DMS79 (cell line): ENCODE measurements at regions not wholly inside any gene's neighbourhood (a gene's known extent, or its start where the extent isn't known, plus 50 kb on each side); places are given as distances from the start of the nearest gene placed in this dataset.

Experiments used
- DNase-seq: peaks from one replicate; lab custom pipeline; 2025; lab: John Stamatoyannopoulos, UW

DNA sequence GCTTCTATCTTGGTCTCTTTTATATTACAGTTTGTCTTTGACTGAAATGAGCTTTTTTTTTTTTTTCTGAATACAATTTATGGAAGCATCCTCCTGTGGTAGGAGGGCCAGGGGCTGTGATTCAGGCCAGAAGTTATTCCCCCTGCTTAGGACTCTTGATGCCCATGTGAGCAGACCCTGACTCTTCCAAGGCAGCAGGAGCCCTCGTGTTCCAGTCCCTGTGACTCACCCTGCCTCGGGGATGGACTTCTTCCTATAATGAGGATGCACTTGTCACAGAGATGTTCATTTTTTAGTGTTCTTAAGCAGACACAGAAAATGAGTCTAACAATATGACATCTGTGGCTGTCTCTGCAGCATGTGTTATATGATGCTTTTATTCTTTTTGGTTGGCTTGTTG is 1293.7 kb upstream of the AUTS2 start:
- no peak for DNase-seq

DNA sequence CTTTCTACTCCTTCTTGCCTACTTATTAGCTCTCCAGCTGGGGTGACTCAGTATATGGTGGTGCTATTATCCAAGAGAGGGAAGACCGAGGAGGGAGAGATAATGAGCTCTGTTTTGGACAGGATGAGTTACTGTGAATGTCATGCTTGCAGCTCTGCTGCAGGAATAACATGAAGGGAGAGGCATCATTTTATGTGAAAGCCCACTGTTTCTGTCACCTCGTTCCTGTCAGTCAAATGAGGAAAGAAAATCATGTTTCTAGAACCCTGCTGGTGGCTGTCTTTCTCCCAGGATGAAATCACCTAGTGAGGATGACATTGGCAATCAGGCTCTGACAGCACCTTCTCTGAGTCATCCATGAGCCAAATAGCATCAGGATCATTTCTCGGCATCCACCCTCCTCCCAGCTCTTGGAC is 1291.6 kb upstream of the AUTS2 start:
- DNase-seq, result no peak

DNA sequence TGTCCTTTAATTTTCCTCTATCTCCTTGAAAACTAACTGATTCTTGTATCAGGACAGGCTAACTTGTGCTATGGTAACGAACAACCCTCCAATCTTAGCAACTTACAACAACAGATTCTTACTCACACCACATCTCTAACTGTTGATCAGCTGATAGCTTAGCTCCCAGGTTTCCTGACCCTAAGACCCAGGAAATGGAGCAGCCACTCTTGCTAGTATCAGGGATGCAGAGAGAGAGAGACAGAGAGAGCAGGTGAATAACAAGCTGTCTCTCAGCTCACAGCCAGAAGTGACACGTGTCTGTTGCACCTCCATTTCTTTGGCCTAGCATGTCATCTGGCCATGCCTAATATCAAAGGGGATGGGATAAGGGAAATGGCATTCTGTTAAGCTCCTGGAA is 1289.0 kb upstream of the AUTS2 start:
- DNase-seq, result no peak

DNA sequence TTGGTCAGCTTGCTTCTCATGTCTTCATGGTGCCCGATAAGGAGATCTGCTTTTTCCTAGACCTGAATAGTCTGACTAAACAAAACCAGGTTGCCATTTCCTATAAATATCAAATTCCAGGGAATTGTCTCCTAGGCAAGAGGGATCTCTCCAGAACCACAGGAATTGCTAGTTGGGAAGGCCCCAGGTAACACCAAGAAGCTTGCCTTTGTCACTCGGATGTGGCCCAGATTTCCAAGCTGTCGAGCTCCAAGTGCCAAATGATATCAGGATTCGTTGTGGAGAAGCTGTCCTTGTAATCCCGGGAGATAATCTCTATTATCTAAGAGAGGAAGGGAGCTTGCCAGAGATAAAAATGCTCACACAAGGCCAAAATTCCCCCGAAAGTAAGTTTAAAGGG is 1288.5 kb upstream of the AUTS2 start:
- no peak for DNase-seq

DNA sequence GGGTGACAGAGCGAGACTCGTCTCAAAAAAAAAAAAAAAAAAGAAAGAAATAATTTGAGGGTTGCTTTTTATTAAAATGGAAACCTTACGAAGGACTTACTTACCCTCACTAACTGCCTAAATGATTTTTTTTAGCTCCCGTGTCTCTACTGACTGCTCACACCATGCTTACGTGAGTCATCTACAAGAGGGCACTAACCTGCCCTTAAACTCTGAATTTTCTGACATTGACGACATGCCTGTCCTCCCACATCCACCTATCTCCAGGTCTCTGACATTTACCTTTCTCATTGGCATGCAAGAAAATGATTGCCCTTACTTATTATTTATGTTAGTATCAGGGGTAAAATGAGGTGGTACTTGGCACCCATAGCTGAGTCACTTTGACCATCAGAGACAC is 1286.3 kb upstream of the AUTS2 start:
- DNase-seq, result no peak

DNA sequence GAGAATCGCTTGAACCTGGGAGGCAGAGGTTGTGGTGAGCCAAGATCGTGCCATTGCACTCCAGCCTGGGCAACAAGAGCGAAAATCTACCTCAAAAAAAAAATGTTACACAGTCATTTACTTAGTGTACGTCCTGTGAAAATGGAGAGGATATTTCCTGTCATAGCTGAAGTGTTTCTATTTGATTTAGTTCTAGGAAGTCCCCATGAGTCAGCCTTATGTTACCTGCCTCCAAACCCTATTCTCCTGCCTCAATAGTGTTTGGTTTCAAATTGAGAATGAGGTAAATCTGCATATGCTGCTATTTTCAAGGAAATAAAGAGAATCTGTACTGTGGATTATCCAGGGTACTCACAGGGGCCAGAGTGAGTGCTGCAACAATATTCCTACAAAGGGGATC is 1284.5 kb upstream of the AUTS2 start:
- no peak for DNase-seq

DNA sequence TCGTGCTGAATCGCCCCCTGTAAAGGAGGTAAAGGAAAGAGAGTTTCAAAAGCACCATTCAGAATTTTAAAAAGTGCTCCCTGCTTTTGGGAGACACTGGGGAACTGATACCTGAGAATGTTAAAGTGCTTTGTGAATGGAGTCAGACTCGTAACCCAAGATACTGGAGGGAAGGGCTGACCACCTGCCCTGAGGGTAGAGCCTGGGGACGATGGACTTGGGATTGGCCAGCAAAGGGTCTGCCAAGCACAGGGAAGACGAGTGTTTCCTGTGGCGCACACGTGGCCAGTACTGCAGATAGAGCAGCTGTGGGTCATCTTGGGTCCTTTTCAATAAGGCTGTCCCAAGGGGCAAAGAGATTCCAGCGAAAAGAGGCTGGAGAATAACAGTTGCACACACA is 1284.1 kb upstream of the AUTS2 start:
- DNase-seq, result no peak

DNA sequence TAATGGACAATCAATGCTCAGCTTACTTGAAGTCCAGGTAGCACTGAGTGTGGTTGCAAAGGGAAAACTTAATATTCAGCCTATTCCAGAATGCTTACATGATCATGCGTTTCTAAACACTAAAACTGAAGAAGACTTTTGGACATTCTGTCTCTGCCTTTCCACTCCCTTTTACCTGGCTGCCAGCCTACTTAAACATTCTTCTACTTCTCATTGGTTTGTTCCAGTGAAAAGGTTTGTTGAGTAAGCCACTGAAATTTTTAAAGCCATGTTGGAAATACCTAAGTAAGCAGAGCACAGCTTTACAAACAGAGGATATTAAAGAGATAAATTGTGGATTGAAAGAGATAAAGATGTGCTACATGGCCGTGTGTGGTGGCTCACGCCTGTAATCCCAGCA is 1280.8 kb upstream of the AUTS2 start:
- no peak for DNase-seq

- no peak for DNase-seq
Measured at GRCh38 chr7:68319061-68319460, 1279.2 kb upstream of the AUTS2 start.

DNA sequence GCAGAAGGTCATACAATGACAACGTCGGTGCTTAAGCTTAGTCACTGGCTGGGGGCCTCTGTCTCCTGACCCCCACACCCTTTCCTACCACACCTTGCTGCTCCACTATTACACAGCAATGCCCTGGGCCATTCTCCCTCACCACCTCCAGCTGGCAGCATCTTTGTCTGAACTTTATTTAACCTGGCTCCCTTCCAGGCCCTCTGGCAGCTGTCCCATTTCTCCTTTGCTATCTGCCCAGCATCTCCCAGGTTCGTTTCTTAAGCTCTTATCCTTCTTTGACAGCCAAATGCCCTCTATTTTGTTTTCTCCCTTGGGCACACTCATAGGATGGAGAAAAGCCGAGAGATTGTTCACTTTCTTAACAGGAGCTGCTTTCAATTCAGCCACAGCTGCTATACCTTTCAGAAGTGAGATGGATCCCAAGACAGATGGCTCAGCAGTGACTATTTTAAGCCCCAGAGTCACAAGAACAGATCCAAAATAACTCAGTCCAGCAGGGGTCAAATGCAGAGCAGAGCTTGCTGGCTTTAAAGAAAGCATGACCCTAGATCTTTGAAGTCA is 1277.1 kb upstream of the AUTS2 start:
- DNase-seq, result peak; percentile 87

DNA sequence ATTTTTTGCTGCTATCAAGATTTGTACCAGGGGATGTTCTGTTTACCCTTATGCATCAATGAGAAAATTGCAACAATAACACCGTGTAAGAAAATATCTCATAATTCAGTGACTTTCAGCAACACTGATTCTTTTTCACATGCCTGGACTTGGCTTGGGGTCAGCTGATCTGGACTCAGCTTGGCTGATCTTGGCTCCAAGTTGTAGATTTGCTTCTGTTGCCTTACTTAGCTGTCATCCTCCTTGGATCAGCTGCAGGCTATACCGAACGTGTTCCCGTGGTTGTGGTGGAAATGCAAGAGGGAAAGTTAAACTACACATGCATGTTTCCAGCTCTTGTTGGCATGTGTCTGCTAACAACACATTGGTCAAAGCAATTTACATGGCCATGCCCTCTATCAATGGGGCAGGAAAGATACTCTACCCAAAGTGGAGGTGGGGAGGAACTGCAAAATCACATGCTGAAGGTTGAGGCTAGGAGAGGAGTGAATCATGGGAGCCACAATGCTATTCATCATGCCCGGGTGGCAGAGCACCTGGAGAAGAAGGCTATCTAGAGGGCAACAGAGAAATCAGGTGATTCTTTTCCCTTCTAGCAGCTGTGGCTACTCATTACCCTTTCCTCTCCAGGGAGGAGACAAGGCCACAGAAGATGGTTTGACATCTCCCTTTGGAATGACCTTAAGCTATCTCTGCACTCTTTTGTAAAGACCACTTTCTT is 1276.3 kb upstream of the AUTS2 start:
- DNase-seq, result no peak

GRCh38 chr7:68324621-68325020 is 1273.7 kb upstream of the AUTS2 start:
- DNase-seq, result no peak

DNA sequence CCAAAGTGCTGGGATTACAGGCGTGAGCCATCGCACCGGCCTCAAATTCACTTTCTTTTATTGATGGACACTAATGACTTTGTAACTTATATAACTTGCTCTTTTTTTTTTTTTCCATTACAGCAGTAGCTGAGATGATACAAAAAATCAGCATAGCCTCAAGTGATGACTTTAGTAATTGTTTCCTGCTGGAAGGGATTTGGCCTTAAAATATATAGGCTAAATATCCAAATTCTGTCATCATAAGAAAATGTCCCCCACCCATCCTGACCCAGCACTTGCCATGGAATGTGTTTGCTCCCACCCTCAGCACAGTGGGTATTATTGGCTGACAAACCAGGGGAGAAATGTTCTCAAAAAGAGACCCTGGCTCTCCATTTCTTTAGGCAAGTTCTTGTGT is 1264.1 kb upstream of the AUTS2 start:
- DNase-seq, result no peak

DNA sequence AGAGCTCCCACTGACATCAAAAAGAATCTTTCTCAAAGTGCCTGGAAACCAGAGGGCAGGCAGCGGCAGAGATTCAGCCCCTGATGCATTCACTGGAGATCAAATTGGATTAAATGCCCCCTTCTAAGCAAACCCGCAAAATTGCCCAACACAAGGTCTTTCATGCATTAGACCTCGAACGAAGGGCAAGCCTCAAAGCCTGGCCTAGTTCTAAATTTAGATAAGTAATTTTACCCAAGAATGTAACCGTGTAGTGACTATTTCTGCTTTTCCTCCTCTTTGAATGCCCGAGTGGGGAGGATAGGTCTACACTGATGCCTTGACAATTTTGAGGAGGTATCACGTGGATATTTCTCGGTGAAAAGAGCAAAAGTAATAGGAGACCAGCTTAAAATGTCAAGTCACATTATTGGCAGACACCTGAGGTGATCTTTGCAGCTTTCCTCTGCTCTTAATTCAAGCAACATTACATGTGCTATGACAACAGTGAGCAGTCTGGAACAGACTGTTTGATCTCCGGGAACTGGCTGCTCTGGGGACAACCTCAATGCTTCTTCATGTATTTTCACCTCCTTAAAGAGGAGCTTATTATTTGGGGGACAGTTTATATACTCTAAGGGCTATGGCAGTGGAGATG is 1263.5 kb upstream of the AUTS2 start:
- DNase-seq, result no peak

GRCh38 chr7:68336594-68336993 is 1261.7 kb upstream of the AUTS2 start:
- no peak for DNase-seq

DNA sequence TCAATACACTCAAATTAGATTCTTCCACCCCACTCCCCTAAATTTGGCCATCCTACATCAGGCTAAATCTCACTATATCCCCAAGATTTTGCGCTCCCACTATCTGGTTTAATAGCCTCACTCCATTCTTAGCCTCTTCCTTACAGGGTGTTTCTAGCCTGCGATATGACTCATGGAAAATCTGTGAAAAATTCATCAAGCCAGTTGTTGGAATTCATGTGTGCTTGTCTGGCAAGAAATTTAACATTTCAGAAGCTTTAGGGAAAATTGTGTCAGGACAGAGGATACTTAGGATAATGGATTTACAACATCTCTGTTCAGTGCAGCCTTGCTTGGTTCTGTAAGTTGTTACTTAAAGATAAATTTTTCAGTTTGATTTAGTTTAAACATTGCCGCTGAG is 1249.9 kb upstream of the AUTS2 start:
- DNase-seq, result no peak

DNA sequence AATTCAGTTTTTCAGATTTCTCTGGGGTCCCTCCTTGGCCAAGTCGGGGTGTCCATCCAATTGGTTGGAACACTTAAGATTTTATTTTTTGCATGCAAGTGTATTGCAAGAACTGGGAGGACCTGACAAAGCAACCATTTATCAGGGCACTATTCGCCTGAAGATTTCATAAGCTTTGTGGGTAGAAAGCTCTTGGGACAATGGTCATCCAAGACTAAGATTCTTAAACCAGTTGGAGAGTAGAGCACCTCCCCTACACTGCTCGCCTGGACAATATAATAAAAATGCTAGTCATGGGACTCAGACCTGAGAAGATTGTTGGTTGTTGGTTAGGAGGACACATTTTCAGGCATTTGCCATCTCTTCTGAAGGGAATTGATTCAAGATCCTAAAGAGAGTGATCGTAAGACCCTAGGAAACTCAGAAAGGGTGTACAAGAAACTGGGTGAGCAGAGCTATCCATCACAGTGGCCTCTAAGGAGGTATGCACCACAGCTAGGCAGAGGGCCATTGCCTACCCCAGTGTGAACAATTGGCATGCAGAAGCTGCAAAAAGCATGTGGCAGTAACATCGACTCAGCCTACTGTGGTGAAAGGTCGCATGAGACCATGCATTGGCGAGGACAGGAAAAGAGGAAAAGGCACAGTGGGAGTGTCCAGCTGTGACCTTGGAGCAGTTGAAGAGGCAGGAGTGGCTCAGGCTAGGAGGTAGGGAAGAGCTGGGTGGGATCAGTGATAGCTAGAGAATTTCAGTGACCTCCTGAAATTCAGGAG is 1235.3 kb upstream of the AUTS2 start:
- DNase-seq, result no peak

DNA sequence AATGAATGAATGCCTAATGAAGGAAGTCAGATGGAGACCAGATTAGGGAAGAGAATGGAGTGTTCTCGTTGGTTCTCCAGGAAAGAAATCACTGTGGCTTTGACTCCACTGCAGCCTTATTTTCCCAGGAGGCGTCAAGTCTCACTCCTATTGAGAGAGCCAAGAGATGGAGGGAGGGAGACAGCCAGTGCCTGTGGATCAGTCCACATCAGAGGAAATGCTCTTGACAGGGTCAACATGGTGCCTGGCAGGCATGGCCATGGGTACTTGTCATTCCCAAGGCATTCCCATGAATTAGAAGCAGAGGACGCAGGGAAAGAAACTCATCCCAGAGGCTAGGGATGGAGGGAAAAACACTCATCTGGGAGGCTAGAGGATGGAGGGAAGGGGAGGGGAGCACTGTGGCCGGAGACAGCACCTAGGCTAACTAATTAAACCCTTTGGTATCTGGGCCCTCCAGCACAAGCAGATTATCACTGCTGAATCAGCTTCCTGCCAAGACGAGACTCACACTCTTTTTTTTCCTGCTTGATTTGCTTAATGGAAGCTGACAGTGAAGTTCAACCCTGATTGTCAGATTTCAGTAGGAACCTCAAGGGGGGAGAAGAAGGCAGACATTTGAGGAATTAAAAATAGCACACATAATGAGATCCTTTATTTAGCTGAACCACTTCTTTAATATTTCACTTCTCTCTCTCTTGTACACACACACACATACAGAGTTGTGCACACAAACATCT is 1233.2 kb upstream of the AUTS2 start:
- no peak for DNase-seq

DNA sequence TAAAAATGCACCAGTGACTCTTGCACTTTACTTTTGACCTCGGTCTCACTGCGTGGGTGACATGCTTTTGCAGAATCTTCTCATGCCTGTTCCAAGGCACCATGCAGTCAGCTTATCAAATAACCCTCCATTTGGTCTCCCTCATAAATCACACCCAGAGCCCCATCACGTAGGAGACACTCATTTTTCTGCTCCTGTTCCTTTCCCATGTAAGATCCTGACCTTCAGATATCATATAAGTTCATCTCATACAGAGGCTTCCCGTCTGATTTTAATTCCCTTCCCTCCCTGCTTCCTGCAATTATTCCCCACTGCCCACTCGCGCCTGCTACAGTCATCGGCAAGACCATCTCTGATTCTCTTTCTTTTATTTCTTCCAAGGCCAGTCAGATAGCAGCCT is 1226.3 kb upstream of the AUTS2 start:
- no peak for DNase-seq

GRCh38 chr7:68376131-68376661 is 1222.1 kb upstream of the AUTS2 start:
- no peak for DNase-seq

DNA sequence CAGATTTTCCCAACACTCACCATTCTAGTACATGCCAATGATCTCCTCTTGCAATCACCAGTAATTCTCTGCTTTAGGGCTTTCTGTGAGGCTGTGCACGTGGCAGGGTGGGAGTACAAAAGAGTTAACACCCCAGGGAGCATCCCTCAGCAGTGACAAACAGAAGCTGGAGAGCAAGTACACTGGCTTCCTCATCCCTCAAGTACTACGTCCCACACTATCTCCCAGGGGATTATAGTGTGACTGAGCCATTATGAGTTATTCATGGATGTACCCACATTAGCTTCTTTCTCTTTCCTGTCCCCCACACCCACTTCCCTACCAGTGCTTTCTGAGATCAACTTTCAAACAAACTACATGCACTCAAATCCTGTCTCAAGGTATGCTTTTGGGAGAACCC is 1216.5 kb upstream of the AUTS2 start:
- no peak for DNase-seq

GRCh38 chr7:68384581-68384980 is 1213.7 kb upstream of the AUTS2 start:
- no peak for DNase-seq
